GM19324 (cell line): ENCODE measurements at regions not wholly inside any gene's neighbourhood (a gene's known extent, or its start where the extent isn't known, plus 50 kb on each side); places are given as distances from the start of the nearest gene placed in this dataset.
"Not testable (repeated sequence)": the region's sequence is repeated elsewhere in the genome, so short reads cannot be mapped to it uniquely, and the experiment has no call there.

Source experiments
- ATAC-seq: cut with Tn5 transposase; IDR thresholded peaks from one replicate; pipeline ENCODE4 v1.9.1; 2021; ENCODE audit warnings: mild to moderate bottlenecking, moderate library complexity; ENCODE audit not compliant: unreplicated experiment, low FRiP score

- ATAC-seq: no peak
Measured at GRCh38 chr16:59341368-59341767, 607.3 kb upstream of the GOT2 start.

GRCh38 chr16:59339871-59340270 is 605.8 kb upstream of the GOT2 start:
- no peak for ATAC-seq

- ATAC-seq: no peak
Measured at GRCh38 chr16:59336136-59336695, 602.1 kb upstream of the GOT2 start.

GRCh38 chr16:59331708-59332107 is 597.6 kb upstream of the GOT2 start:
- ATAC-seq: not testable (repeated sequence)

GRCh38 chr16:59330019-59330670 is 596.0 kb upstream of the GOT2 start:
- ATAC-seq: no peak

- no peak for ATAC-seq
Measured at GRCh38 chr16:59328961-59329360, 594.8 kb upstream of the GOT2 start.

- no peak for ATAC-seq
Measured at GRCh38 chr16:59327894-59328293, 593.8 kb upstream of the GOT2 start.

- no peak for ATAC-seq
Measured at GRCh38 chr16:59326955-59327354, 592.8 kb upstream of the GOT2 start.

GRCh38 chr16:59324462-59324861 is 590.3 kb upstream of the GOT2 start:
- ATAC-seq: no peak

- no peak for ATAC-seq
Measured at GRCh38 chr16:59320657-59321056, 586.5 kb upstream of the GOT2 start.

- ATAC-seq: no peak
Measured at GRCh38 chr16:59319871-59320270, 585.8 kb upstream of the GOT2 start.

- no peak for ATAC-seq
Measured at GRCh38 chr16:59305850-59306249, 571.7 kb upstream of the GOT2 start.

GRCh38 chr16:59296888-59297287 is 562.8 kb upstream of the GOT2 start:
- ATAC-seq: no peak

- no peak for ATAC-seq
Measured at GRCh38 chr16:59295993-59296736, 562.0 kb upstream of the GOT2 start.

GRCh38 chr16:59295474-59295873 is 561.4 kb upstream of the GOT2 start:
- ATAC-seq: no peak

- no peak for ATAC-seq
Measured at GRCh38 chr16:59290718-59291117, 556.6 kb upstream of the GOT2 start.

- no peak for ATAC-seq
Measured at GRCh38 chr16:59289151-59289550, 555.0 kb upstream of the GOT2 start.

GRCh38 chr16:59274141-59274540 is 540.0 kb upstream of the GOT2 start:
- ATAC-seq: no peak

GRCh38 chr16:59263955-59264354 is 529.8 kb upstream of the GOT2 start:
- no peak for ATAC-seq

GRCh38 chr16:59260892-59261291 is 526.8 kb upstream of the GOT2 start:
- ATAC-seq: no peak

GRCh38 chr16:59259950-59260319 is 525.8 kb upstream of the GOT2 start:
- no peak for ATAC-seq
